GM23248 (cell line): ENCODE measurements at regions not wholly inside any gene's neighbourhood (a gene's known extent, or its start where the extent isn't known, plus 50 kb on each side); places are given as distances from the start of the nearest gene placed in this dataset.

Experiments
- EZH2 ChIP-seq: fragments of 200-600 bp; sonication (generic); IDR thresholded peaks from 2 replicates; pipeline ENCODE4 v1.6.1; 2018; ENCODE audit warnings: antibody characterized with exemption, mild to moderate bottlenecking; ENCODE audit not compliant: insufficient read depth, poor library complexity, severe bottlenecking
- EZH2phosphoT487 ChIP-seq: fragments of 200-600 bp; sonication (generic); IDR thresholded peaks from 2 replicates; pipeline ENCODE4 v1.6.1; 2018; ENCODE audit warnings: antibody characterized with exemption, moderate library complexity, mild to moderate bottlenecking, low read depth; ENCODE audit not compliant: insufficient read depth

DNA sequence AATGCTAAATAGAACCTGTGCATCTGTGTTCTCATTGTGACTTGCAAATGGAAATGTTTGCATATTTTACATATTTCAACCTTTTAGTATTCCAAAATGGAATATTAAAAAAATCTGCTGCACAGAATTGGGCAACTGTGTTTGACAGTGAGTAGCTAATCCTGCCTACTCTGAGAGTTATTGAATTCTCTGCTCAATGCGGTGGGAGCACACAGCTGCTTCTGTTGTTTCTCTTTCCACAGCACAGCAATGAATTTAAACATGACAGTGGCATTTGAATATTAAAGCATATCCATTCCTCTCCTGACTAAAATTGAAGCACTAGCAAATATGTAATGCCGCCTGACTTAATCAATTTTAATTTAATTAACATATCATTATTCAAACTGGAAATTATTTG, 366.6 kb downstream of the GASK1B start:
- TF ChIP-seq EZH2phosphoT487: no peak
- no peak for TF ChIP-seq EZH2
